ENCODE measurements at regions not wholly inside any gene's neighbourhood (a gene's known extent, or its start where the extent isn't known, plus 50 kb on each side); places are given as distances from the start of the nearest gene placed in this dataset.

GRCh38 chr10:64079341-64079740 is 558.1 kb downstream of the REEP3 start:
- no peak for DNase-seq (ENCODE audit: low spot score)

GRCh38 chr10:64080071-64080470 is 558.9 kb downstream of the REEP3 start:
- no peak for DNase-seq (ENCODE audit: low spot score)

GRCh38 chr10:64081947-64082482 is 560.8 kb downstream of the REEP3 start:
- no peak for DNase-seq (ENCODE audit: low spot score)

- DNase-seq (ENCODE audit: low spot score), result no peak
Measured at GRCh38 chr10:64086083-64086767, 565.0 kb downstream of the REEP3 start.

GRCh38 chr10:64089648-64090047 is 568.4 kb downstream of the REEP3 start:
- DNase-seq (ENCODE audit: low spot score), result no peak

GRCh38 chr10:64090865-64091264 is 569.7 kb downstream of the REEP3 start:
- no peak for DNase-seq (ENCODE audit: low spot score)

GRCh38 chr10:64091897-64092296 is 570.7 kb downstream of the REEP3 start:
- no peak for DNase-seq (ENCODE audit: low spot score)

- no peak for DNase-seq (ENCODE audit: low spot score)
Measured at GRCh38 chr10:64093304-64093703, 572.1 kb downstream of the REEP3 start.

GRCh38 chr10:64093946-64094535 is 572.8 kb downstream of the REEP3 start:
- DNase-seq (ENCODE audit: low spot score), result no peak

GRCh38 chr10:64096941-64097340 is 575.7 kb downstream of the REEP3 start:
- peak; percentile 73 for DNase-seq (ENCODE audit: low spot score)

GRCh38 chr10:64097391-64098122 is 576.4 kb downstream of the REEP3 start:
- DNase-seq (ENCODE audit: low spot score), result no peak

GRCh38 chr10:64098994-64099393 is 577.8 kb downstream of the REEP3 start:
- DNase-seq (ENCODE audit: low spot score), result no peak

- DNase-seq (ENCODE audit: low spot score), result no peak
Measured at GRCh38 chr10:64101606-64102263, 580.5 kb downstream of the REEP3 start.

- no peak for DNase-seq (ENCODE audit: low spot score)
Measured at GRCh38 chr10:64102264-64102633, 581.0 kb downstream of the REEP3 start.

GRCh38 chr10:64102916-64103315 is 581.7 kb downstream of the REEP3 start:
- DNase-seq (ENCODE audit: low spot score), result no peak

GRCh38 chr10:64103750-64104470 is 582.7 kb downstream of the REEP3 start:
- no peak for DNase-seq (ENCODE audit: low spot score)

GRCh38 chr10:64109926-64110495 is 588.8 kb downstream of the REEP3 start:
- DNase-seq (ENCODE audit: low spot score), result no peak

GRCh38 chr10:64112701-64113355 is 591.6 kb downstream of the REEP3 start:
- DNase-seq (ENCODE audit: low spot score), result no peak

GRCh38 chr10:64113375-64113774 is 592.2 kb downstream of the REEP3 start:
- no peak for DNase-seq (ENCODE audit: low spot score)

- DNase-seq (ENCODE audit: low spot score), result no peak
Measured at GRCh38 chr10:64113792-64114191, 592.6 kb downstream of the REEP3 start.

GRCh38 chr10:64115471-64115870 is 594.3 kb downstream of the REEP3 start:
- no peak for DNase-seq (ENCODE audit: low spot score)
